ENCODE measurements at regions not wholly inside any gene's neighbourhood (a gene's known extent, or its start where the extent isn't known, plus 50 kb on each side); places are given as distances from the start of the nearest gene placed in this dataset.

DNA sequence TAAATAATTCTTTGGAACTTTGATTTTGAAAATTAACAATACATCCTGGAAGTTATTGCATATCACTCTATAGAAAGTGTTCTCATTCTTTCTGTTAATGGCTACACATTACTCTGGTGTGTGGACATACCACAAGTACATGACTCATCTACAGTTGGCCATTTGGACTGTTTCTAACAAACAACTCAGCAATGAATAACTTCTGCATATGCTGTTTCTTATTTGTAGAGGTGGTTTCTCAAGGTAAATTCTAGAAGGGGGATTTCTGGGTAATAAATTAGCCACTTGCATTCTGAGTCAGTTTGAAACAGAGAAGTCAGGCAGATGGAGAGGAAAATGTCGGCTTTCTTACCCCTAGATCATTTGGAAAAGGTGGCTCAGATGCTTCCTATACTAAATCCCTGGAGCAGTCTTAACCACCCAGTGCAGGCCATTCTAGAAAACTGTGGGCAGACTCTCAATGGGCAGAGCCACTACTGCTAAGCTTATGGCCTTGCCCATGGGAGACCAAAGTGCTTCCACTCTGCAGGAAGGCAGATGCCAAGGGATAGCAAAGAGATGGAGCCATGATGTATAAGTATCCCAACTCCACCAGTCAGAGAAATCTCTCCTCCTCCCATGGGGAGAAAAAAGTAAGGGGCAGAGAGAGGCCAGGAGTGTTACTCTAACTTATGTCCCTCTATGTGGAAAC, 194.0 kb upstream of the PLPP4 start:
- TF ChIP-seq, protein P1, sequence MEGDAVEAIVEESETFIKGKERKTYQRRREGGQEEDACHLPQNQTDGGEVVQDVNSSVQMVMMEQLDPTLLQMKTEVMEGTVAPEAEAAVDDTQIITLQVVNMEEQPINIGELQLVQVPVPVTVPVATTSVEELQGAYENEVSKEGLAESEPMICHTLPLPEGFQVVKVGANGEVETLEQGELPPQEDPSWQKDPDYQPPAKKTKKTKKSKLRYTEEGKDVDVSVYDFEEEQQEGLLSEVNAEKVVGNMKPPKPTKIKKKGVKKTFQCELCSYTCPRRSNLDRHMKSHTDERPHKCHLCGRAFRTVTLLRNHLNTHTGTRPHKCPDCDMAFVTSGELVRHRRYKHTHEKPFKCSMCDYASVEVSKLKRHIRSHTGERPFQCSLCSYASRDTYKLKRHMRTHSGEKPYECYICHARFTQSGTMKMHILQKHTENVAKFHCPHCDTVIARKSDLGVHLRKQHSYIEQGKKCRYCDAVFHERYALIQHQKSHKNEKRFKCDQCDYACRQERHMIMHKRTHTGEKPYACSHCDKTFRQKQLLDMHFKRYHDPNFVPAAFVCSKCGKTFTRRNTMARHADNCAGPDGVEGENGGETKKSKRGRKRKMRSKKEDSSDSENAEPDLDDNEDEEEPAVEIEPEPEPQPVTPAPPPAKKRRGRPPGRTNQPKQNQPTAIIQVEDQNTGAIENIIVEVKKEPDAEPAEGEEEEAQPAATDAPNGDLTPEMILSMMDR (IDR thresholded peaks at IDR 0.05; ENCODE audit: low read depth, low read length): no peak
- no peak overlapping the region for H3K4me3 ChIP-seq (ENCODE audit: low read depth, low read length)

DNA sequence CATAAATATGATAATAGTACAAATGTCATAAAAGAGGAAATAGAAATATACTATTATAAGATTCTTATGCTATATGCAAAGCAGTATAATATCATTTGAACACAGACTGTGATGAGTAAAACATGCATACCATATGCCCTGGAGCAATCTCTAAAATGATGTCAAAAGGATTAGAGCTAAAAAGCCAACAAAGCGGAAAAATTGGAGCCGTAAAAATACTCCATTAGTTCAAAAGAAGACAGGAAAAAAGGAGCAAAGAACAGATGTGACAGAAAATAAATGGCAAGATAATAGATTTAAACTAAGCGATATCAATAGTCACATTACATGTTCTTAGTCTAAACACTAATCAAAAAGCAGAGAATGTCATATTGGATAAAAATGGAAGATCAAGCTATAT, 191.0 kb upstream of the PLPP4 start:
- TF ChIP-seq, protein P1 (IDR thresholded peaks at IDR 0.05; ENCODE audit: low read depth, low read length): no peak
- H3K4me3 ChIP-seq (ENCODE audit: low read depth, low read length): no peak overlapping the region

DNA sequence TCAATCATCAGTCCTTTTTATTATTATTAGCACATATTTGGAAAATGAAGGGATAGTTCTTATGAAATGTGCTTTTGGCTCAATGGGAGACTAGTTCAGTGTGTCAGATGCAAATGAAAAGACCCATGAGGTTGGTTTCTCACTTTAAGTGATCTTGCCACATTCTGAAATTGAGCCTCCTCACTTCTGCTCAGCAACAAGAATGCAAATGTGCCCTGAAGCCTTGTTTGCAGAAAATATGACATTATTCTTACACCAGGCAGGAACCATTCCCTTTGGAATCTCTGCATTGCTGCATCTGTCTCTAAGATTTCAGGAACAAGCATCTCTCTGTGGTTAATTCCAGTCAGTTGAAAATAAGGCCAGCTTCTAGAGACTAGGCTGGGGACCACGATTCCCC, 186.1 kb upstream of the PLPP4 start:
- TF ChIP-seq, protein P1 (IDR thresholded peaks at IDR 0.05; ENCODE audit: low read depth, low read length): no peak
- no peak overlapping the region for H3K4me3 ChIP-seq (ENCODE audit: low read depth, low read length)

DNA sequence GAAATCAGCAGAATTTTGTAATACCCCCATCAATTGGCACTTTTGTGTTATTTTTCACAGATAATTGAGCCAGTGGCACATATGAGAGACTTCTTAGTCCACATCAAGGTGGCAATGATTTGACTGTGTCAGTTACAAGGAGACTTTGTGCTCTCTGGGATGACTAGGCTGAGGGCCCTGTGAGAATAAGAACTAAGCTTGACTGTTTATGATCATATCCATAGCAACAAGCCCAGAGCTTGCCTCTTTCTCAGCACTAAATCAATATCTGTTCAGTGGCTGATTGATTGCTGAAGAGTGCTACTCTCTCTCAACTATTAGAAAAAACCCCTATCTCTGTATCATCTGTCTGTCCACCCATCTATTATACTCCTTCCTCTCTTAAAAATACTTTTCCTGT, 185.3 kb upstream of the PLPP4 start:
- no peak overlapping the region for H3K4me3 ChIP-seq (ENCODE audit: low read depth, low read length)
- TF ChIP-seq, protein P1 (IDR thresholded peaks at IDR 0.05; ENCODE audit: low read depth, low read length): no peak

DNA sequence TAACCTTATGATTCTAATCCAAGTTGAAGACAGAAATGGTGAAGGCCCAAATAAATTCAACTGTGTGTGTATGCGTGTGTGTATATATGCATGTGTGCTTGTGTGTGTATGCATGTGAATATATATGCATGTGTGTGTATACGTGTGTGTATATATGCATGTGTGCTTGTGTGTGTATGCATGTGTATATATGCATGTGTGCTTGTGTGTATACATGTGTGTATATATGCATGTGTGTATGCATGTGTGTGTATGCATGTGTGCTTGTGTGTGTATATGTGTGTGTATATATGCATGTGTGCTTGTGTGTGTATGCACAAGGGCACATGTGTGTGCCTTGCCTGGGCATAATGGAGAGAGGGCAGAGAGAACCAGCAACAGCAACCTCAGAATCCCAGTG, 184.7 kb upstream of the PLPP4 start:
- H3K4me3 ChIP-seq (ENCODE audit: low read depth, low read length): no peak overlapping the region
- TF ChIP-seq, protein P1 (IDR thresholded peaks at IDR 0.05; ENCODE audit: low read depth, low read length): no peak

DNA sequence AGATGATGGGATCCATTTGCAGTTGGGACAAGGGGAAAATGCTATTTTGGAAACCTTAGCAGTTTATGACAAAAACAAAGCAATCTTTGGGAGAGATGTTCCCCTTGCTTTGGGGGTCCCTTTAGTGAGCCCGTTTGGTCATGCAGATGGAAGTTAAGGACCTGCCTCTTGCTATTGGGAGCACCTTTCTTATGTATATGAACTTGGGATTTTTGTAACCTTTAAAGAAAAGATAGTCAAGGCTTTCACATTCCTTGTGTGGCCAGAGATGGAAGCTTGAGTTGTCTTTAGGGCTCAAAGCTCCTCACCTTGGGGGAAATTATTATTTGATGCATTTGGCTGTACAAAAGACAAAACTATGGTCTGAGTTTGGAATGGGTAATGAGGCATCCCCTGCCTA, 179.0 kb upstream of the PLPP4 start:
- TF ChIP-seq, protein P1 (IDR thresholded peaks at IDR 0.05; ENCODE audit: low read depth, low read length): no peak
- H3K4me3 ChIP-seq (ENCODE audit: low read depth, low read length): no peak overlapping the region

DNA sequence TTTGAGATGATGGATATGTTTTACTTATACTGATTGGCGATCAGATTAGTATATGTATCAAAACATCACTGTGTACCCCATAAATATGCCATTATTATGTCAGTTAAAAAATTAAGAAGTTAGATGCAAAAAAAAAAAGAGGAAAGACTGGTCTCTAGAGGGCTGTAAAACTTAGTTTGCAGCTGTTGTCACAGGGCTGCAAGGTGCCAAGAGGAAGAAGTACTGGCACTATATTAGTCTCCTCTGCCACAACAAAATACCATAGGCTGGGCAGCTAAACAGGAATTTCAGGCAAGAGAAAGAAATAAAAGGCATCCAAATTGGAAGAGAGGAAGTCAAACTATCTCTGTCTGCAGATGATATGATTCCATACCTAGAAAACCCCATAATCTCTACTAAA, 177.8 kb upstream of the PLPP4 start:
- TF ChIP-seq, protein P1 (IDR thresholded peaks at IDR 0.05; ENCODE audit: low read depth, low read length): no peak
- H3K4me3 ChIP-seq (ENCODE audit: low read depth, low read length): no peak overlapping the region

Measured in WI38 (cell line).